GM12878 (cell line): ENCODE measurements at regions not wholly inside any gene's neighbourhood (a gene's known extent, or its start where the extent isn't known, plus 50 kb on each side); places are given as distances from the start of the nearest gene placed in this dataset.

ENCODE experiments used
- ATAC-seq: fragments of 200-7000 bp; cut with Tn5 transposase; 3 replicates; pipeline ENCODE4 v1.9.1; 2020; ENCODE audit warnings: mild to moderate bottlenecking, moderate library complexity
- BruUV-seq: library from RNA; stranded (reverse); fragments of 400-500 nt; replicated peaks from 2 replicates; lab custom pipeline; 2021; lab: Mats Ljungman, UMichigan
- CTCF ChIA-PET: fragments of 300-600 bp; sonication (Branson Sonifier 250); formaldehyde crosslinking; extraction: SDS; loops from one replicate; lab custom pipeline; 2021; ENCODE audit warnings: inconsistent platforms; lab: Yijun Ruan, JAX
- POLR2A ChIA-PET: fragments of 350-600 bp; formaldehyde crosslinking; extraction: SDS; loops from one replicate; lab custom pipeline; 2021; ENCODE audit warnings: inconsistent platforms; lab: Charles Lee
- RAD21 ChIA-PET: fragments of 300-600 bp; sonication (Branson Sonifier 250); formaldehyde crosslinking; loops from one replicate; lab custom pipeline; 2023; ENCODE audit warnings: antibody characterized with exemption; ENCODE audit not compliant: unreplicated experiment; lab: Charles Lee
- SMC1A ChIA-PET: fragments of 300-600 bp; sonication (Branson Sonifier 250); formaldehyde crosslinking; loops from one replicate; lab custom pipeline; 2023; ENCODE audit not compliant: unreplicated experiment, uncharacterized antibody; lab: Charles Lee
- DNase-seq: peaks from one replicate; pipeline ENCODE4 v3.0.0-alpha.2; 2011; ENCODE audit warnings: low read depth, low spot score
- FAIRE-seq: peaks from 3 replicates; lab custom pipeline; 2011; peaks lifted over from hg19 to GRCh38; lab: Jason Lieb, UNC
- H2AFZ ChIP-seq: 2 replicates; pipeline ENCODE4 v1.6.0; 2011; ENCODE audit warnings: low read depth, low read length, control low read depth; ENCODE audit not compliant: control insufficient read depth
- H3K27ac ChIP-seq: 2 replicates; pipeline ENCODE4 v1.5.1; 2011; ENCODE audit warnings: control low read depth; ENCODE audit not compliant: control insufficient read depth, insufficient read depth
- H3K27me3 ChIP-seq, 2 experiments: replicated peaks in 1 of 2; 2 replicates each; pipeline versions ENCODE4 v1.6.0 to v1.6.1; 2011; ENCODE audit warnings: low read length in 1 of 2; ENCODE audit not compliant: control insufficient read depth in 2 of 2, insufficient read depth in 2 of 2
- H3K36me3 ChIP-seq, 2 experiments: 2 replicates each; pipeline ENCODE4 v1.5.1; 2011; ENCODE audit warnings: low read length in 1 of 2; ENCODE audit not compliant: control insufficient read depth in 2 of 2, insufficient read depth in 2 of 2
- H3K4me1 ChIP-seq: 2 replicates; pipeline ENCODE4 v1.6.1; 2011; ENCODE audit warnings: mild to moderate bottlenecking, low read length, moderate library complexity, mixed read lengths; ENCODE audit not compliant: control insufficient read depth, insufficient read depth
- H3K4me2 ChIP-seq: 2 replicates; pipeline ENCODE4 v1.6.0; 2011; ENCODE audit warnings: control low read depth; ENCODE audit not compliant: control insufficient read depth, insufficient read depth
- H3K4me3 ChIP-seq: fragments of 200-600 bp; sonication (generic); 2 replicates; pipeline ENCODE4 v1.5.1; 2016
- H3K79me2 ChIP-seq: 2 replicates; pipeline ENCODE4 v1.6.0; 2011; ENCODE audit warnings: low read length; ENCODE audit not compliant: control insufficient read depth, insufficient read depth
- H3K9ac ChIP-seq: 2 replicates; pipeline ENCODE4 v1.8.0; 2011; ENCODE audit warnings: low read length, control low read depth, mixed read lengths; ENCODE audit not compliant: control insufficient read depth, insufficient read depth
- H3K9me3 ChIP-seq: replicated peaks from 3 replicates; pipeline ENCODE4 v1.5.1; 2011; ENCODE audit warnings: mild to moderate bottlenecking, low read length; ENCODE audit not compliant: control insufficient read depth, insufficient read depth
- H4K20me1 ChIP-seq: 2 replicates; pipeline ENCODE4 v1.6.0; 2011; ENCODE audit not compliant: control insufficient read depth, insufficient read depth
- BACH1 ChIP-seq: fragments of 450-650 bp; IDR thresholded peaks from 2 replicates; pipeline ENCODE4 v1.6.1; 2017; ENCODE audit warnings: mild to moderate bottlenecking, borderline replicate concordance
- HDAC2 ChIP-seq: fragments of 200-600 bp; sonication (generic); IDR thresholded peaks from 2 replicates; pipeline ENCODE4 v1.6.1; 2017
- MYB ChIP-seq: fragments of 150-350 bp; IDR thresholded peaks from 2 replicates; pipeline ENCODE4 v1.6.1; 2014; ENCODE audit warnings: mild to moderate bottlenecking, low read depth, low read length, borderline replicate concordance
- NFXL1 ChIP-seq: fragments of 450-650 bp; IDR thresholded peaks from 2 replicates; pipeline ENCODE4 v1.6.1; 2017; ENCODE audit warnings: antibody characterized with exemption, mild to moderate bottlenecking, borderline replicate concordance
- NR2F1 ChIP-seq: fragments of 450-650 bp; conservative IDR thresholded peaks from 2 replicates; pipeline ENCODE4 v1.6.1; 2017; ENCODE audit warnings: mild to moderate bottlenecking
- PAX5 ChIP-seq: IDR thresholded peaks from 2 replicates; pipeline ENCODE4 v1.6.1; 2011; ENCODE audit warnings: low read depth, low read length, borderline replicate concordance
- PML ChIP-seq: IDR thresholded peaks from 2 replicates; pipeline ENCODE4 v1.6.1; 2012; ENCODE audit warnings: low read length, inconsistent platforms
- POLR2AphosphoS2 ChIP-seq: IDR thresholded peaks from 2 replicates; pipeline ENCODE4 v1.6.1; 2011; ENCODE audit warnings: low read depth, mild to moderate bottlenecking, low read length, improper control_type of control experiment, moderate library complexity
- RAD21 ChIP-seq: IDR thresholded peaks from 2 replicates; pipeline ENCODE4 v1.6.1; 2011; ENCODE audit warnings: mild to moderate bottlenecking, low read depth, low read length, moderate library complexity; ENCODE audit not compliant: insufficient read depth
- RAD51 ChIP-seq: fragments of 450-650 bp; IDR thresholded peaks from 2 replicates; pipeline ENCODE4 v1.6.1; 2016; ENCODE audit warnings: moderate library complexity, mild to moderate bottlenecking, inconsistent platforms
- RBBP5 ChIP-seq: fragments of 200-600 bp; sonication (generic); conservative IDR thresholded peaks from 2 replicates; pipeline ENCODE4 v1.6.1; 2016
- TBL1XR1 ChIP-seq: IDR thresholded peaks from 2 replicates; pipeline ENCODE4 v1.6.1; 2012; ENCODE audit warnings: low read depth, low read length, improper control_type of control experiment
- ZSCAN29 ChIP-seq: fragments of 450-650 bp; IDR thresholded peaks from 2 replicates; pipeline ENCODE4 v1.6.1; 2017; ENCODE audit warnings: mild to moderate bottlenecking, moderate library complexity
- in situ Hi-C: fragments of 300-500 bp; cut with MboI; formaldehyde crosslinking; loops from 9 replicates; pipeline ENCODE4 v1.14.3; 2018; ENCODE audit warnings: mixed read lengths
- intact Hi-C: fragments of 100-400 bp; cut with micrococcal nuclease; formaldehyde crosslinking; loops from one replicate; pipeline ENCODE4 v1.14.2; 2022; ENCODE audit not compliant: unreplicated experiment
- TF ChIP-seq, protein P1 (sequence below): fragments of 150-350 bp; IDR thresholded peaks from 2 replicates; pipeline ENCODE4 v1.6.1; 2016; ENCODE audit warnings: low read depth, low read length
- TF ChIP-seq, protein P2 (sequence below): fragments of 450-650 bp; IDR thresholded peaks from 2 replicates; pipeline ENCODE4 v1.6.1; 2016; ENCODE audit warnings: mild to moderate bottlenecking
- TF ChIP-seq, protein P3 (sequence below): fragments of 450-650 bp; conservative IDR thresholded peaks from 2 replicates; pipeline ENCODE4 v1.6.1; 2017; ENCODE audit warnings: mild to moderate bottlenecking, moderate library complexity
- TF ChIP-seq, protein P4 (sequence below): fragments of 450-650 bp; IDR thresholded peaks from 2 replicates; pipeline ENCODE4 v1.6.1; 2017; ENCODE audit warnings: mild to moderate bottlenecking, moderate library complexity

DNA sequence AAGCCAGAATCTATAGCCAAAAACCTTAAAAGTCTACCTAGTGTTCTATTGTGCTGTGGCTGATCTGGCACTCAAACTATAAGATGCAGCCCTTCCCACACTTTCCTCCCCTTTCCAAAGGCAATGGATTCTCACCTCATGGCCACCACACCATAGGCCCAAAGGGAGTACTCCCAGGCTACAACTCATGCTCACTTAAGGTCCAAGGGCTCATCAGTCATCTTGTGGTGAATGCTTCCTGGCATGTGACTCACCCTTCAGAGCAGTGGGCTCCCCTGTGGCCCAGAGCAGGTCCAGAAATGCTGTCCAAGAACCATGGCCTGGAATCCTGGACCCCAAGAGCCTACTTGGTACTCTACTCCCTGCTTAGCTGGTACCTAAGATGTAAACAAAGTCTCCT, 181.0 kb downstream of the CHRDL1 start:
- Histone ChIP-seq H3K27ac (no peak overlapping the region), H3K9ac (no peak overlapping the region), H3K4me3 (no peak overlapping the region), H3K4me1 (no peaks in the 10 kb centered on the region), H3K9me3 (no peaks in the 10 kb centered on the region), H3K79me2 (no peaks in the 10 kb centered on the region), H4K20me1 (no peaks in the 10 kb centered on the region), H3K27me3 (no peaks in the 10 kb centered on the region), H3K4me2 (no peak overlapping the region), H3K36me3 (no peaks in the 10 kb centered on the region), H2AFZ (no peak overlapping the region)
- SMC1A ChIA-PET = no interaction called here
- intact Hi-C loops (no loop called here), in situ Hi-C loops (no loop called here)
- no peak for ATAC-seq
- POLR2A ChIA-PET = no interaction called here
- FAIRE-seq = no peak
- RAD21 ChIA-PET = no interaction called here
- BruUV-seq = no TSS peak
- CTCF ChIA-PET = no interaction called here
- DNase-seq = no peak
- TF ChIP-seq RBBP5 (no peak), ZSCAN29 (no peak), PAX5 (no peak), RAD51 (no peak), HDAC2 (no peak), NFXL1 (no peak), TBL1XR1 (no peak), PML (no peak), POLR2AphosphoS2 (no peak), NR2F1 (no peak), MYB (no peak), BACH1 (no peak), RAD21 (no peak)
- TF ChIP-seq, protein P1, sequence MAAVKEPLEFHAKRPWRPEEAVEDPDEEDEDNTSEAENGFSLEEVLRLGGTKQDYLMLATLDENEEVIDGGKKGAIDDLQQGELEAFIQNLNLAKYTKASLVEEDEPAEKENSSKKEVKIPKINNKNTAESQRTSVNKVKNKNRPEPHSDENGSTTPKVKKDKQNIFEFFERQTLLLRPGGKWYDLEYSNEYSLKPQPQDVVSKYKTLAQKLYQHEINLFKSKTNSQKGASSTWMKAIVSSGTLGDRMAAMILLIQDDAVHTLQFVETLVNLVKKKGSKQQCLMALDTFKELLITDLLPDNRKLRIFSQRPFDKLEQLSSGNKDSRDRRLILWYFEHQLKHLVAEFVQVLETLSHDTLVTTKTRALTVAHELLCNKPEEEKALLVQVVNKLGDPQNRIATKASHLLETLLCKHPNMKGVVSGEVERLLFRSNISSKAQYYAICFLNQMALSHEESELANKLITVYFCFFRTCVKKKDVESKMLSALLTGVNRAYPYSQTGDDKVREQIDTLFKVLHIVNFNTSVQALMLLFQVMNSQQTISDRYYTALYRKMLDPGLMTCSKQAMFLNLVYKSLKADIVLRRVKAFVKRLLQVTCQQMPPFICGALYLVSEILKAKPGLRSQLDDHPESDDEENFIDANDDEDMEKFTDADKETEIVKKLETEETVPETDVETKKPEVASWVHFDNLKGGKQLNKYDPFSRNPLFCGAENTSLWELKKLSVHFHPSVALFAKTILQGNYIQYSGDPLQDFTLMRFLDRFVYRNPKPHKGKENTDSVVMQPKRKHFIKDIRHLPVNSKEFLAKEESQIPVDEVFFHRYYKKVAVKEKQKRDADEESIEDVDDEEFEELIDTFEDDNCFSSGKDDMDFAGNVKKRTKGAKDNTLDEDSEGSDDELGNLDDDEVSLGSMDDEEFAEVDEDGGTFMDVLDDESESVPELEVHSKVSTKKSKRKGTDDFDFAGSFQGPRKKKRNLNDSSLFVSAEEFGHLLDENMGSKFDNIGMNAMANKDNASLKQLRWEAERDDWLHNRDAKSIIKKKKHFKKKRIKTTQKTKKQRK = no peak
- TF ChIP-seq, protein P2, sequence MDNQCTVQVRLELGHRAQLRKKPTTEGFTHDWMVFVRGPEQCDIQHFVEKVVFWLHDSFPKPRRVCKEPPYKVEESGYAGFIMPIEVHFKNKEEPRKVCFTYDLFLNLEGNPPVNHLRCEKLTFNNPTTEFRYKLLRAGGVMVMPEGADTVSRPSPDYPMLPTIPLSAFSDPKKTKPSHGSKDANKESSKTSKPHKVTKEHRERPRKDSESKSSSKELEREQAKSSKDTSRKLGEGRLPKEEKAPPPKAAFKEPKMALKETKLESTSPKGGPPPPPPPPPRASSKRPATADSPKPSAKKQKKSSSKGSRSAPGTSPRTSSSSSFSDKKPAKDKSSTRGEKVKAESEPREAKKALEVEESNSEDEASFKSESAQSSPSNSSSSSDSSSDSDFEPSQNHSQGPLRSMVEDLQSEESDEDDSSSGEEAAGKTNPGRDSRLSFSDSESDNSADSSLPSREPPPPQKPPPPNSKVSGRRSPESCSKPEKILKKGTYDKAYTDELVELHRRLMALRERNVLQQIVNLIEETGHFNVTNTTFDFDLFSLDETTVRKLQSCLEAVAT = no peak
- TF ChIP-seq, protein P3, sequence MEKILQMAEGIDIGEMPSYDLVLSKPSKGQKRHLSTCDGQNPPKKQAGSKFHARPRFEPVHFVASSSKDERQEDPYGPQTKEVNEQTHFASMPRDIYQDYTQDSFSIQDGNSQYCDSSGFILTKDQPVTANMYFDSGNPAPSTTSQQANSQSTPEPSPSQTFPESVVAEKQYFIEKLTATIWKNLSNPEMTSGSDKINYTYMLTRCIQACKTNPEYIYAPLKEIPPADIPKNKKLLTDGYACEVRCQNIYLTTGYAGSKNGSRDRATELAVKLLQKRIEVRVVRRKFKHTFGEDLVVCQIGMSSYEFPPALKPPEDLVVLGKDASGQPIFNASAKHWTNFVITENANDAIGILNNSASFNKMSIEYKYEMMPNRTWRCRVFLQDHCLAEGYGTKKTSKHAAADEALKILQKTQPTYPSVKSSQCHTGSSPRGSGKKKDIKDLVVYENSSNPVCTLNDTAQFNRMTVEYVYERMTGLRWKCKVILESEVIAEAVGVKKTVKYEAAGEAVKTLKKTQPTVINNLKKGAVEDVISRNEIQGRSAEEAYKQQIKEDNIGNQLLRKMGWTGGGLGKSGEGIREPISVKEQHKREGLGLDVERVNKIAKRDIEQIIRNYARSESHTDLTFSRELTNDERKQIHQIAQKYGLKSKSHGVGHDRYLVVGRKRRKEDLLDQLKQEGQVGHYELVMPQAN = no peak
- TF ChIP-seq, protein P4, sequence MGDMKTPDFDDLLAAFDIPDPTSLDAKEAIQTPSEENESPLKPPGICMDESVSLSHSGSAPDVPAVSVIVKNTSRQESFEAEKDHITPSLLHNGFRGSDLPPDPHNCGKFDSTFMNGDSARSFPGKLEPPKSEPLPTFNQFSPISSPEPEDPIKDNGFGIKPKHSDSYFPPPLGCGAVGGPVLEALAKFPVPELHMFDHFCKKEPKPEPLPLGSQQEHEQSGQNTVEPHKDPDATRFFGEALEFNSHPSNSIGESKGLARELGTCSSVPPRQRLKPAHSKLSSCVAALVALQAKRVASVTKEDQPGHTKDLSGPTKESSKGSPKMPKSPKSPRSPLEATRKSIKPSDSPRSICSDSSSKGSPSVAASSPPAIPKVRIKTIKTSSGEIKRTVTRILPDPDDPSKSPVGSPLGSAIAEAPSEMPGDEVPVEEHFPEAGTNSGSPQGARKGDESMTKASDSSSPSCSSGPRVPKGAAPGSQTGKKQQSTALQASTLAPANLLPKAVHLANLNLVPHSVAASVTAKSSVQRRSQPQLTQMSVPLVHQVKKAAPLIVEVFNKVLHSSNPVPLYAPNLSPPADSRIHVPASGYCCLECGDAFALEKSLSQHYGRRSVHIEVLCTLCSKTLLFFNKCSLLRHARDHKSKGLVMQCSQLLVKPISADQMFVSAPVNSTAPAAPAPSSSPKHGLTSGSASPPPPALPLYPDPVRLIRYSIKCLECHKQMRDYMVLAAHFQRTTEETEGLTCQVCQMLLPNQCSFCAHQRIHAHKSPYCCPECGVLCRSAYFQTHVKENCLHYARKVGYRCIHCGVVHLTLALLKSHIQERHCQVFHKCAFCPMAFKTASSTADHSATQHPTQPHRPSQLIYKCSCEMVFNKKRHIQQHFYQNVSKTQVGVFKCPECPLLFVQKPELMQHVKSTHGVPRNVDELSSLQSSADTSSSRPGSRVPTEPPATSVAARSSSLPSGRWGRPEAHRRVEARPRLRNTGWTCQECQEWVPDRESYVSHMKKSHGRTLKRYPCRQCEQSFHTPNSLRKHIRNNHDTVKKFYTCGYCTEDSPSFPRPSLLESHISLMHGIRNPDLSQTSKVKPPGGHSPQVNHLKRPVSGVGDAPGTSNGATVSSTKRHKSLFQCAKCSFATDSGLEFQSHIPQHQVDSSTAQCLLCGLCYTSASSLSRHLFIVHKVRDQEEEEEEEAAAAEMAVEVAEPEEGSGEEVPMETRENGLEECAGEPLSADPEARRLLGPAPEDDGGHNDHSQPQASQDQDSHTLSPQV = no peak
